ENCODE measurements at regions not wholly inside any gene's neighbourhood (a gene's known extent, or its start where the extent isn't known, plus 50 kb on each side); places are given as distances from the start of the nearest gene placed in this dataset.

DNA sequence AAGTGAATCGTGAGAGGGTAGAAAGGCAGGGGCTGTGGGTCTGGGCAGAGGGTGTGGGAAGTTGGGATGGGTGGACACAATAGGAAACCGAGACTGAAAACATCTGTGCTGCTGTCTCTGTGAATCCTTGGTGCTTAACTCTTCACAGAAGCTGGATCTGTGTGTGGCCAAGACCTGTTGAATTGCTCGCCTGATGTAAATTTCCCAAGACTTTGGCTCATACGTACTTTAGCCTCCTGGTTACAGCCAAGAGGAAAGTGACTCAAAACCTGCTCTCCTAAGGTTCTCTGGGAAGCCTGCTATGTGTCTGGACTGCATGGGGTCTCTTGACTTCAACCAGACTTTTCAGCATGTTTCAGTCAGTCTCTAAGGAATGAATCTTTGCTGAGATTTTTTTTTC is 270.3 kb downstream of the RWDD3 start:
- Histone ChIP-seq H3K4me1 (no peaks in the 10 kb centered on the region), H3K9me3 (no peaks in the 10 kb centered on the region), H4K20me1 (no peaks in the 10 kb centered on the region), H3K27me3 (no peaks in the 10 kb centered on the region), H3K27ac (no peak overlapping the region), H3K4me3 (no peak overlapping the region), H3K9ac (no peak overlapping the region), H3K36me3 (no peaks in the 10 kb centered on the region), H3K4me2 (no peak overlapping the region)
- TF ChIP-seq Cebpa-rat (IDR thresholded peaks at IDR 0.05) = no peak

GRCh38 chr1:95506736-95507414 is 272.9 kb downstream of the RWDD3 start:
- no peaks in the 10 kb centered on the region for H4K20me1 ChIP-seq
- H3K9me3 ChIP-seq = no peaks in the 10 kb centered on the region
- no peaks in the 10 kb centered on the region for H3K4me1 ChIP-seq
- H3K36me3 ChIP-seq = no peaks in the 10 kb centered on the region
- no peak for TF ChIP-seq Cebpa-rat (IDR thresholded peaks at IDR 0.05)
- no peak overlapping the region for H3K27ac ChIP-seq
- H3K4me3 ChIP-seq = no peak overlapping the region
- no peaks in the 10 kb centered on the region for H3K27me3 ChIP-seq
- no peak overlapping the region for H3K9ac ChIP-seq
- H3K4me2 ChIP-seq = no peak overlapping the region

DNA sequence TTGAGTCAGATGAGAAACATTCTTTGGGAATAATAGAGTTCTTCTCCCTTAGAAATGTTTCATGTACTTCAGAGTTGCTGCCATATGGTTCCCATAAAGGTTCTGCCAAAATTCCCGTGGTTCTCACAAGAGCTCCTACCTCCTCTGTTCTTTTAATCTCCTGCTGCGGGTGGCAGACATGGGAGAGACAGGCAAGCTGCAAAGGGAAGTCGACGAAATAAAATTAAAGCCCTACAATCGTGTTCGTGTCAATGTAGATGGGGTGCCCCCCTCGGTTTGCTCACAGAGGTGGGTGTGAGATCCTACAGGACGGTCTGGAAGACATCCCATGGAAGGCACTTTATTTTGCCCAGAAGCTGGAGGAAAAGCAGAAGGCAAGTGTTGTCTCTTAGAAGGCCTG is 276.0 kb downstream of the RWDD3 start:
- no peak overlapping the region for H3K27ac ChIP-seq
- H3K36me3 ChIP-seq = no peaks in the 10 kb centered on the region
- no peak overlapping the region for H3K4me2 ChIP-seq
- H3K4me3 ChIP-seq = no peak overlapping the region
- H3K27me3 ChIP-seq = no peaks in the 10 kb centered on the region
- H3K4me1 ChIP-seq = no peaks in the 10 kb centered on the region
- TF ChIP-seq Cebpa-rat (IDR thresholded peaks at IDR 0.05) = no peak
- no peak overlapping the region for H3K9ac ChIP-seq
- no peaks in the 10 kb centered on the region for H3K9me3 ChIP-seq
- H4K20me1 ChIP-seq = no peaks in the 10 kb centered on the region

GRCh38 chr1:95512925-95513324 is 278.9 kb downstream of the RWDD3 start:
- no peak overlapping the region for H3K27ac ChIP-seq
- no peak overlapping the region for H3K9ac ChIP-seq
- TF ChIP-seq Cebpa-rat (IDR thresholded peaks at IDR 0.05) = no peak
- H3K4me1 ChIP-seq = no peaks in the 10 kb centered on the region
- no peak overlapping the region for H3K4me2 ChIP-seq
- no peaks in the 10 kb centered on the region for H4K20me1 ChIP-seq
- H3K36me3 ChIP-seq = no peaks in the 10 kb centered on the region
- H3K4me3 ChIP-seq = no peak overlapping the region
- no peaks in the 10 kb centered on the region for H3K27me3 ChIP-seq
- no peaks in the 10 kb centered on the region for H3K9me3 ChIP-seq

DNA sequence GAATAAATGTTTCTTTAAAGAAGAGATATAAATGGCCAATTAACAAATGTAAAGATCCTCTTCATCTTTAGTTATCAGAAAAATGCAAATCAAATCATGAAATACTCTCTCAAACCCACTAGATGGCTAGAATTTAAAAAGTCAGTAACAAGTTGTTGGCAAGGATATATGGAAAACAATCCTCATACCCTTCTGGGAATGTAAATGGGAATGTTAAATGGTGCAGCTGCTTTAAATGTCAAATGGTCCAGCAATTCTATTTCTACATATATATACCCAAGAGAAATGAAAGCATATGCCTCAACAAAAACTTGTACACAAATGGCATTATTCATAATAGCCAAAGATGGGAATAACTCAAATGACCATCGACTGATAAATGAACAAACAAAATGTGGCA is 283.5 kb downstream of the RWDD3 start:
- no peak overlapping the region for H3K4me3 ChIP-seq
- H3K27me3 ChIP-seq = no peaks in the 10 kb centered on the region
- no peak for TF ChIP-seq Cebpa-rat (IDR thresholded peaks at IDR 0.05)
- H3K9ac ChIP-seq = no peak overlapping the region
- H4K20me1 ChIP-seq = no peaks in the 10 kb centered on the region
- no peak overlapping the region for H3K27ac ChIP-seq
- no peaks in the 10 kb centered on the region for H3K36me3 ChIP-seq
- H3K4me2 ChIP-seq = no peak overlapping the region
- H3K4me1 ChIP-seq = no peaks in the 10 kb centered on the region; the same call in 1 of the 2 replicates
- H3K9me3 ChIP-seq = peaks cover 4% of the 10 kb centered on the region; the same call in 1 of the 2 replicates

DNA sequence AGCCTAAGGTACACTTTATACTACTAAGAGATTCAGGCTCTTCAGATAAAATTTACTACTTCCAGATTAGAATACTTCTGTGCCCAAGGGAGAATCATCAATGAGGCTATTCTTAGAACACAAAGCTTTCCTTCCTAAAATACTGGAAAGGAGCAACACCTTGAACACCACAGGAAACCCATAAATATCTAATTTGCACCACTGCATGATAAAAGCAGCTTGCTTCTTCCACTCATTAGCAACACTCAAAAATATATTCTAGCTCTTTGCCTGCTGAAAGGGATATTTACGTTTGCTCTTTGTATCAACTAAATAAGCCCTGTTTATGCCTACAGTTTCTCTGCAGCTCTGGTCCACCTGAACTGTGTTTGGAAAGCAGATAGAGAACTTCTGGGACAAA is 284.3 kb downstream of the RWDD3 start:
- Histone ChIP-seq H3K4me2 (peak overlapping the region; percentile 25; the same call in 1 of the 2 replicates), H4K20me1 (no peaks in the 10 kb centered on the region), H3K27ac (no peak overlapping the region), H3K9ac (no peak overlapping the region), H3K4me1 (no peaks in the 10 kb centered on the region; the same call in 1 of the 2 replicates), H3K4me3 (no peak overlapping the region), H3K9me3 (peaks cover 4% of the 10 kb centered on the region; the same call in 1 of the 2 replicates), H3K36me3 (no peaks in the 10 kb centered on the region), H3K27me3 (no peaks in the 10 kb centered on the region)
- no peak for TF ChIP-seq Cebpa-rat (IDR thresholded peaks at IDR 0.05)

DNA sequence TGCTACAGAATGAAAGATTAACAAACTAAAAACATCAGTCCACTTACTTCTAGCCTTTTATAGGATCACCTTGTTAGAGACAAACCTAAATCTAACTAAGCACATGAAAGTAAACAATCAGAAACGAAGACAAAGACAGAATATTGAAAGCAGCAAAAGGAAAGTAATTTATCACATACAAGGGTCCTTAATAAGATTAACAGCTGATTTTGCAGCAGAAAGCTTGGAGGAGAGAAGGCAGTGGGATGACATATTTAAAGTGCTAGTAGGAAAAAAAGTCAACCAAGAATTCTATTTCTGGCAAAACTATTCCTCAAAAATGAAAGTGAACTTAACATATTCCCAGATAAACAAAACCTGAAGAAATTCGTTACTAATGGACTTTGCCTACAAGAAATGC is 286.4 kb downstream of the RWDD3 start:
- H3K9ac ChIP-seq = no peak overlapping the region
- no peak overlapping the region for H3K4me2 ChIP-seq
- peaks cover 18% of the 10 kb centered on the region for H3K9me3 ChIP-seq
- H3K36me3 ChIP-seq = no peaks in the 10 kb centered on the region
- TF ChIP-seq Cebpa-rat (IDR thresholded peaks at IDR 0.05) = no peak
- H3K4me3 ChIP-seq = no peak overlapping the region
- H3K4me1 ChIP-seq = no peaks in the 10 kb centered on the region; the same call in 1 of the 2 replicates
- H4K20me1 ChIP-seq = no peaks in the 10 kb centered on the region
- H3K27ac ChIP-seq = no peak overlapping the region
- no peaks in the 10 kb centered on the region for H3K27me3 ChIP-seq

DNA sequence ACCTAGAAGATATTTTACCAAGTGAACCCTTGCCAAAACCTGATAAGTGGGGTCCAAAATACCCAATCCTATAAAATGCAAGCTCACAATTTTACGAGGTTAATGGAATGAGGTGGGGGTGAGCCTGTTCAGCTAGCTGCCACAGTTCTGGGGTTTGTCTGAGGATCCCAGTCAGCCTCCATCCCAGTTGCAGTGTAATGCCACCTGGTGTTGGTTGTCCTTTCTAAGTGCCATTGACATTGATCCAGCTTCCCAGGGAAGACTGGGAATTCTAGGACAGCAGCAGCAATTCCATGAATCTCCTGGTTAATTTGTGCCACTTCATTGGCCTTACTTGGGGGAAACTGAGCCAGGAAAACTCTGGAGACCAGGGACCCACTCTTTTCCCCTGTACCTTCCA is 298.3 kb downstream of the RWDD3 start:
- Histone ChIP-seq H3K4me2 (no peak overlapping the region), H3K9me3 (no peaks in the 10 kb centered on the region), H3K9ac (no peak overlapping the region), H3K27me3 (no peaks in the 10 kb centered on the region), H3K36me3 (no peaks in the 10 kb centered on the region), H3K4me3 (no peak overlapping the region), H4K20me1 (no peaks in the 10 kb centered on the region), H3K27ac (no peak overlapping the region), H3K4me1 (no peaks in the 10 kb centered on the region)
- TF ChIP-seq Cebpa-rat (IDR thresholded peaks at IDR 0.05) = no peak

DNA sequence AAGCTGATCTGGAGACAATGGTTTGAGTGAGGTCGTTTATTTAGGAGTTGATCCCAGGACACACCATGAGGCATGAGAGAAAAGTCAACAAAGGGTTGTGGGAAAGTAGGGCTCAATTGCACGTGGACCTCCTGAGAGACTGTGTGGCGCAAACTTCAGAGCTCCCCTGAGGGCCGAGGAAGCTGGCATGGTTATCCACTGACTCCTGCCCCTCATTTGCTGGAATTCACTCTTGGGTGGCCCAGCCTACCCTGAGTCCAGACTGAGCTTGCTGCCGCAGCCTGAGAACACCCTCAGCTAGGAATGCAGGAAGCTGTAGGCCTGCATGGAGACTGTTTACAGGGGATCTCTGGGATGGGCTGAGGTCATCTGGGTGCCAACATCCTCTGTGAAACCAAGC is 301.0 kb downstream of the RWDD3 start:
- peaks cover 7% of the 10 kb centered on the region; the same call in 1 of the 2 replicates for H3K9me3 ChIP-seq
- no peaks in the 10 kb centered on the region for H4K20me1 ChIP-seq
- no peak overlapping the region for H3K27ac ChIP-seq
- no peaks in the 10 kb centered on the region for H3K27me3 ChIP-seq
- no peaks in the 10 kb centered on the region for H3K4me1 ChIP-seq
- no peak overlapping the region for H3K4me3 ChIP-seq
- no peak for TF ChIP-seq Cebpa-rat (IDR thresholded peaks at IDR 0.05)
- no peaks in the 10 kb centered on the region for H3K36me3 ChIP-seq
- no peak overlapping the region for H3K9ac ChIP-seq
- no peak overlapping the region for H3K4me2 ChIP-seq

GRCh38 chr1:95535614-95536013 is 301.6 kb downstream of the RWDD3 start:
- H3K27ac ChIP-seq = no peak overlapping the region
- H3K4me1 ChIP-seq = no peaks in the 10 kb centered on the region
- no peaks in the 10 kb centered on the region for H4K20me1 ChIP-seq
- H3K9ac ChIP-seq = no peak overlapping the region
- H3K9me3 ChIP-seq = peaks cover 7% of the 10 kb centered on the region; the same call in 1 of the 2 replicates
- H3K27me3 ChIP-seq = no peaks in the 10 kb centered on the region
- no peak overlapping the region for H3K4me2 ChIP-seq
- H3K4me3 ChIP-seq = no peak overlapping the region
- no peak for TF ChIP-seq Cebpa-rat (IDR thresholded peaks at IDR 0.05)
- H3K36me3 ChIP-seq = no peaks in the 10 kb centered on the region

- TF ChIP-seq Cebpa-rat (IDR thresholded peaks at IDR 0.05) = no peak
- no peak overlapping the region for H3K27ac ChIP-seq
- H4K20me1 ChIP-seq = no peaks in the 10 kb centered on the region
- H3K4me2 ChIP-seq = no peak overlapping the region
- peaks cover 7% of the 10 kb centered on the region; the same call in 1 of the 2 replicates for H3K9me3 ChIP-seq
- no peak overlapping the region for H3K9ac ChIP-seq
- H3K36me3 ChIP-seq = no peaks in the 10 kb centered on the region
- H3K27me3 ChIP-seq = no peaks in the 10 kb centered on the region
- H3K4me3 ChIP-seq = no peak overlapping the region
- no peaks in the 10 kb centered on the region for H3K4me1 ChIP-seq
Observed at GRCh38 chr1:95536501-95536900, 302.5 kb downstream of the RWDD3 start.
